ENCODE measurements at regions not wholly inside any gene's neighbourhood (a gene's known extent, or its start where the extent isn't known, plus 50 kb on each side); places are given as distances from the start of the nearest gene placed in this dataset.

DNA sequence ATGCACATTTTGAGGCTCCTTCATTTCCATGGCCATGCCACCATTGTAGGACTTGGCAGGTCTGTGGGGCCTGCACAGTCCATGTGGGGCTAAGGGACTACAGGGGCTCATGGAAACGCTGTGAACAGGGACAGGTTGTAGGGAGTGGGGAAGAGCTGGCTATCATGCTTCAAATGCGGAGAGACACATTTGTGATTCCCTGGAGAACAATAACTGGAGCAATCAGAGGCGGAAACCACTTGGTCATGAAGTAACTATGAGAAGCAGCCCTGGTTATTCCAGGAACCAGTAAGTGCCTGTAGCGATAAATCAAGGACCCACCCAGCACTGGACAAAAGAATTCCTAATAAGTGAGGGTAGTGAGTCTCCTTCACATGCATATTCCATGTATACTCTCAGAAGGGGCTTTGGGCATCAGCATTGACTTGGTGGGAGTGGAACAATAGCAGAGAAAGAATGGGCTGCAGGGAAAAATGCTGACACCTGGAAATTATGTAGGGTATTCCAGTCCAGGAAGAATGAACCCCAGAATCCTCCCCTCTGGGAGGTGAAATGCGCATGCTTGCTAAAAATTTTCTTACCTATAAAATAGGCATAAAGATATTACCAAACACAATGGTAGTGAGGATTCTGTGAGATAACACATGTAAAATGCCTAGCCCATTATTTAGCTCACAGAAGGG is 251.4 kb upstream of the ROPN1 start:
- no TSS peak for BruUV-seq (replicated peaks)
- DNase-seq (ENCODE audit: low spot score), result no peak
- TF ChIP-seq EZH2phosphoT487 (IDR thresholded peaks at IDR 0.05; ENCODE audit: borderline replicate concordance, low read depth, low read length), result no peak
- TF ChIP-seq CTCF (conservative IDR thresholded peaks at IDR 0.05; ENCODE audit: low read length), result no peak
- Histone ChIP-seq H3K79me2 (ENCODE audit: insufficient read depth, low read depth, low read length) (no peaks in the 10 kb centered on the region), H3K27ac (ENCODE audit: low read depth, low read length, poor library complexity, severe bottlenecking) (no peak overlapping the region), H3K4me3 (ENCODE audit: low read depth, low read length, poor library complexity, severe bottlenecking) (no peak overlapping the region), H3K4me1 (ENCODE audit: insufficient read depth, low read length, poor library complexity, severe bottlenecking) (no peaks in the 10 kb centered on the region), H2AFZ (ENCODE audit: low read length) (no peak overlapping the region), H4K20me1 (ENCODE audit: insufficient read depth, low read length) (no peaks in the 10 kb centered on the region), H3K9me3 (ENCODE audit: low read length) (no peaks in the 10 kb centered on the region), H3K4me2 (ENCODE audit: low read length) (no peak overlapping the region), H3K36me3 (ENCODE audit: insufficient read depth, low read length) (no peaks in the 10 kb centered on the region), H3K9me2 (ENCODE audit: insufficient read depth, low read length) (no peaks in the 10 kb centered on the region)
- CTCF ChIA-PET (ENCODE audit: unreplicated experiment), result no interaction called here
- POLR2A ChIA-PET, result interaction anchor here (0.7 kb wide), 1 partner anchor 33 kb away, joined by 3 read pairs; no protein-coding TSS in a partner anchor
- intact Hi-C loops (cut with micrococcal nuclease; ENCODE audit: unreplicated experiment), result no loop called here

DNA sequence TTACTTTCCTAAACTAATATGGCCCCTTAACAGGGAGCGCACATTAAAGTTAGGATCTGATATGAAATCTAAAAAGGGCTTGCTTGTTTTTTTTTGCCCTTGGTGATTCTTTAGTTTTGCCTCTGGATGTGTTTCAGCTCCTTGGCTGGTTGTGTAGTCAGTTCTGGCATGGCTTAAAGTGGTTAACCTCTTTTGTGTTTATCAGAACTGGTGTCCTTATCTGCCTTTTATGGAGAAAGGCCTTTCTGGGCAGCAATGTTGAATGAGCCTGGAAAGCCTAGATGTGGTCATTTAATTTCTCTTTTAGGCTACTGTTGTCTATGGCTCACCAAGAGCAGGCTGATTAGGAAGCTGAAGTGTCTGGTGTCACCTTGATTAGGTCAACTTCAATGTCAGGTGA is 254.5 kb upstream of the ROPN1 start:
- Histone ChIP-seq H2AFZ (ENCODE audit: low read length) (no peak overlapping the region), H3K36me3 (ENCODE audit: insufficient read depth, low read length) (no peaks in the 10 kb centered on the region), H3K4me3 (ENCODE audit: low read depth, low read length, poor library complexity, severe bottlenecking) (no peak overlapping the region), H4K20me1 (ENCODE audit: insufficient read depth, low read length) (no peaks in the 10 kb centered on the region), H3K4me2 (ENCODE audit: low read length) (no peak overlapping the region), H3K79me2 (ENCODE audit: insufficient read depth, low read depth, low read length) (no peaks in the 10 kb centered on the region), H3K27ac (ENCODE audit: low read depth, low read length, poor library complexity, severe bottlenecking) (no peak overlapping the region), H3K9me2 (ENCODE audit: insufficient read depth, low read length) (no peaks in the 10 kb centered on the region), H3K4me1 (ENCODE audit: insufficient read depth, low read length, poor library complexity, severe bottlenecking) (no peaks in the 10 kb centered on the region), H3K9me3 (ENCODE audit: low read length) (no peaks in the 10 kb centered on the region)
- TF ChIP-seq EZH2phosphoT487 (IDR thresholded peaks at IDR 0.05; ENCODE audit: borderline replicate concordance, low read depth, low read length), result no peak
- no peak for TF ChIP-seq CTCF (conservative IDR thresholded peaks at IDR 0.05; ENCODE audit: low read length)
- POLR2A ChIA-PET, result no interaction called here
- CTCF ChIA-PET (ENCODE audit: unreplicated experiment), result no interaction called here
- intact Hi-C loops (cut with micrococcal nuclease; ENCODE audit: unreplicated experiment), result no loop called here
- no TSS peak for BruUV-seq (replicated peaks)
- no peak for DNase-seq (ENCODE audit: low spot score)

- TF ChIP-seq EZH2phosphoT487 (IDR thresholded peaks at IDR 0.05; ENCODE audit: borderline replicate concordance, low read depth, low read length) (no peak), CTCF (conservative IDR thresholded peaks at IDR 0.05; ENCODE audit: low read length) (peak; percentile 79)
Observed at GRCh38 chr3:124246949-124247348, 255.0 kb upstream of the ROPN1 start.

More at GRCh38 chr3:124246949-124247348, 255.0 kb upstream of the ROPN1 start:
- Histone ChIP-seq H2AFZ (ENCODE audit: low read length) (no peak overlapping the region), H3K4me2 (ENCODE audit: low read length) (no peak overlapping the region), H3K9me2 (ENCODE audit: insufficient read depth, low read length) (no peaks in the 10 kb centered on the region), H3K9me3 (ENCODE audit: low read length) (no peaks in the 10 kb centered on the region), H3K27ac (ENCODE audit: low read depth, low read length, poor library complexity, severe bottlenecking) (no peak overlapping the region), H3K79me2 (ENCODE audit: insufficient read depth, low read depth, low read length) (no peaks in the 10 kb centered on the region), H3K4me3 (ENCODE audit: low read depth, low read length, poor library complexity, severe bottlenecking) (no peak overlapping the region), H4K20me1 (ENCODE audit: insufficient read depth, low read length) (no peaks in the 10 kb centered on the region), H3K36me3 (ENCODE audit: insufficient read depth, low read length) (no peaks in the 10 kb centered on the region), H3K4me1 (ENCODE audit: insufficient read depth, low read length, poor library complexity, severe bottlenecking) (no peaks in the 10 kb centered on the region)
- intact Hi-C loops (cut with micrococcal nuclease; ENCODE audit: unreplicated experiment), result no loop called here
- ChIA-PET CTCF (ENCODE audit: unreplicated experiment) (no interaction called here), POLR2A (interaction anchor here (0.6 kb wide), 1 partner anchor 18 kb away, joined by 4 read pairs; no protein-coding TSS in a partner anchor)
- no TSS peak for BruUV-seq (replicated peaks)
- peak; percentile 7 for DNase-seq (ENCODE audit: low spot score)

Measured in OCI-LY7 (cell line).